ENCODE measurements at regions not wholly inside any gene's neighbourhood (a gene's known extent, or its start where the extent isn't known, plus 50 kb on each side); places are given as distances from the start of the nearest gene placed in this dataset.

DNA sequence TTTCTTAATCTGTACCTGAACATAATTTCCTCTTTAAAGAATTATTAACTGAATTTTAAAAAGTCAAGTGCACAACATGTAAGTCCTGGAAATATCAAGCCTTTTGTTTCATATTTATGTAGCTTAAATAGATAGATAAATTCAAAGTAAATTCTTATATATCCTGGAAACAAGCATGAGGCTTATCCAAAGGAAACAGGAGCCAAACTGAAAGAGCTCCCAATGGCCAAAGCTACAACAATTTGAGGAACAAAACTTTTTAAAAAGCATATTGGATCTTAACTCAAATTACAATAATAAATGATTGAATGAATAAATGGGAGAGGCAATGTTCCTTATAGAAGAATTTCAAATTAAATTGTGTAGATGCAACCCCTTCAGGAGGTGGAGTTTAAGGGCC is 679.1 kb downstream of the METTL4 start:
- no peak overlapping the region for H2AFZ ChIP-seq (ENCODE audit: low read depth, low read length)
- no peak for TF ChIP-seq EZH2phosphoT487 (IDR thresholded peaks at IDR 0.05; ENCODE audit: low read depth)
- TF ChIP-seq, protein P1, sequence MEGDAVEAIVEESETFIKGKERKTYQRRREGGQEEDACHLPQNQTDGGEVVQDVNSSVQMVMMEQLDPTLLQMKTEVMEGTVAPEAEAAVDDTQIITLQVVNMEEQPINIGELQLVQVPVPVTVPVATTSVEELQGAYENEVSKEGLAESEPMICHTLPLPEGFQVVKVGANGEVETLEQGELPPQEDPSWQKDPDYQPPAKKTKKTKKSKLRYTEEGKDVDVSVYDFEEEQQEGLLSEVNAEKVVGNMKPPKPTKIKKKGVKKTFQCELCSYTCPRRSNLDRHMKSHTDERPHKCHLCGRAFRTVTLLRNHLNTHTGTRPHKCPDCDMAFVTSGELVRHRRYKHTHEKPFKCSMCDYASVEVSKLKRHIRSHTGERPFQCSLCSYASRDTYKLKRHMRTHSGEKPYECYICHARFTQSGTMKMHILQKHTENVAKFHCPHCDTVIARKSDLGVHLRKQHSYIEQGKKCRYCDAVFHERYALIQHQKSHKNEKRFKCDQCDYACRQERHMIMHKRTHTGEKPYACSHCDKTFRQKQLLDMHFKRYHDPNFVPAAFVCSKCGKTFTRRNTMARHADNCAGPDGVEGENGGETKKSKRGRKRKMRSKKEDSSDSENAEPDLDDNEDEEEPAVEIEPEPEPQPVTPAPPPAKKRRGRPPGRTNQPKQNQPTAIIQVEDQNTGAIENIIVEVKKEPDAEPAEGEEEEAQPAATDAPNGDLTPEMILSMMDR (IDR thresholded peaks at IDR 0.05; ENCODE audit: low read depth, low read length): no peak
- H3K4me3 ChIP-seq (ENCODE audit: low read length): no peak overlapping the region
- no peaks in the 10 kb centered on the region for H3K36me3 ChIP-seq (replicated peaks; ENCODE audit: low read depth, low read length)
- no peaks in the 10 kb centered on the region for H3K4me1 ChIP-seq (ENCODE audit: low read length)
- no peak overlapping the region for H3K27ac ChIP-seq (ENCODE audit: low read length)
- no peaks in the 10 kb centered on the region for H3K27me3 ChIP-seq (ENCODE audit: low read depth, low read length)
- H3K9ac ChIP-seq (ENCODE audit: low read length): no peak overlapping the region
- no peaks in the 10 kb centered on the region for H3K9me3 ChIP-seq (ENCODE audit: insufficient read depth, low read length)
- no peak overlapping the region for H3K4me2 ChIP-seq (ENCODE audit: low read length)
- no peaks in the 10 kb centered on the region for H3K79me2 ChIP-seq (ENCODE audit: low read length)
- no peaks in the 10 kb centered on the region for H4K20me1 ChIP-seq (ENCODE audit: insufficient read depth, low read length)

GRCh38 chr18:1895456-1896185 is 675.7 kb downstream of the METTL4 start:
- H3K9ac ChIP-seq (ENCODE audit: low read length): no peak overlapping the region
- H3K4me2 ChIP-seq (ENCODE audit: low read length): no peak overlapping the region
- H4K20me1 ChIP-seq (ENCODE audit: insufficient read depth, low read length): no peaks in the 10 kb centered on the region
- no peaks in the 10 kb centered on the region for H3K9me3 ChIP-seq (ENCODE audit: insufficient read depth, low read length)
- no peak for TF ChIP-seq EZH2phosphoT487 (IDR thresholded peaks at IDR 0.05; ENCODE audit: low read depth)
- TF ChIP-seq, protein P1 (IDR thresholded peaks at IDR 0.05; ENCODE audit: low read depth, low read length): no peak
- H3K36me3 ChIP-seq (replicated peaks; ENCODE audit: low read depth, low read length): no peaks in the 10 kb centered on the region
- no peak overlapping the region for H3K4me3 ChIP-seq (ENCODE audit: low read length)
- no peaks in the 10 kb centered on the region for H3K27me3 ChIP-seq (ENCODE audit: low read depth, low read length)
- no peaks in the 10 kb centered on the region for H3K4me1 ChIP-seq (ENCODE audit: low read length)
- no peak overlapping the region for H2AFZ ChIP-seq (ENCODE audit: low read depth, low read length)
- H3K27ac ChIP-seq (ENCODE audit: low read length): no peak overlapping the region
- H3K79me2 ChIP-seq (ENCODE audit: low read length): no peaks in the 10 kb centered on the region

GRCh38 chr18:1906421-1906820 is 664.9 kb downstream of the METTL4 start:
- no peaks in the 10 kb centered on the region for H3K36me3 ChIP-seq (replicated peaks; ENCODE audit: low read depth, low read length)
- H3K4me3 ChIP-seq (ENCODE audit: low read length): no peak overlapping the region
- no peaks in the 10 kb centered on the region for H3K27me3 ChIP-seq (ENCODE audit: low read depth, low read length)
- H3K4me2 ChIP-seq (ENCODE audit: low read length): no peak overlapping the region
- no peak overlapping the region for H2AFZ ChIP-seq (ENCODE audit: low read depth, low read length)
- H3K79me2 ChIP-seq (ENCODE audit: low read length): no peaks in the 10 kb centered on the region
- H3K4me1 ChIP-seq (ENCODE audit: low read length): no peaks in the 10 kb centered on the region
- no peaks in the 10 kb centered on the region for H4K20me1 ChIP-seq (ENCODE audit: insufficient read depth, low read length)
- no peak overlapping the region for H3K27ac ChIP-seq (ENCODE audit: low read length)
- TF ChIP-seq, protein P1 (IDR thresholded peaks at IDR 0.05; ENCODE audit: low read depth, low read length): no peak
- TF ChIP-seq EZH2phosphoT487 (IDR thresholded peaks at IDR 0.05; ENCODE audit: low read depth): no peak
- H3K9me3 ChIP-seq (ENCODE audit: insufficient read depth, low read length): no peaks in the 10 kb centered on the region
- H3K9ac ChIP-seq (ENCODE audit: low read length): no peak overlapping the region

- no peaks in the 10 kb centered on the region for H3K79me2 ChIP-seq (ENCODE audit: low read length)
- no peak overlapping the region for H2AFZ ChIP-seq (ENCODE audit: low read depth, low read length)
- no peak for TF ChIP-seq EZH2phosphoT487 (IDR thresholded peaks at IDR 0.05; ENCODE audit: low read depth)
- TF ChIP-seq, protein P1 (IDR thresholded peaks at IDR 0.05; ENCODE audit: low read depth, low read length): no peak
- H3K36me3 ChIP-seq (replicated peaks; ENCODE audit: low read depth, low read length): no peaks in the 10 kb centered on the region
- H3K27me3 ChIP-seq (ENCODE audit: low read depth, low read length): no peaks in the 10 kb centered on the region
- no peak overlapping the region for H3K9ac ChIP-seq (ENCODE audit: low read length)
- no peak overlapping the region for H3K4me2 ChIP-seq (ENCODE audit: low read length)
- no peak overlapping the region for H3K27ac ChIP-seq (ENCODE audit: low read length)
- no peaks in the 10 kb centered on the region for H4K20me1 ChIP-seq (ENCODE audit: insufficient read depth, low read length)
- no peak overlapping the region for H3K4me3 ChIP-seq (ENCODE audit: low read length)
- H3K9me3 ChIP-seq (ENCODE audit: insufficient read depth, low read length): no peaks in the 10 kb centered on the region
- H3K4me1 ChIP-seq (ENCODE audit: low read length): no peaks in the 10 kb centered on the region
Observed at GRCh38 chr18:1907470-1908206, 663.7 kb downstream of the METTL4 start.

Data from OCI-LY3 (cell line).